HG02870 (cell line): ENCODE measurements at regions not wholly inside any gene's neighbourhood (a gene's known extent, or its start where the extent isn't known, plus 50 kb on each side); places are given as distances from the start of the nearest gene placed in this dataset.
A peak's percentile ranks its signal among the peaks of the same experiment; 100 is the strongest.

Experiments used
- ATAC-seq: cut with Tn5 transposase; IDR thresholded peaks from one replicate; pipeline ENCODE4 v1.9.1; 2021; ENCODE audit warnings: mild to moderate bottlenecking, moderate library complexity; ENCODE audit not compliant: unreplicated experiment

- no peak for ATAC-seq
Measured at GRCh38 chr10:14396411-14397048, 65.8 kb upstream of the FRMD4A start.

- no peak for ATAC-seq
Measured at GRCh38 chr10:14394179-14394578, 63.5 kb upstream of the FRMD4A start.

GRCh38 chr10:14391342-14391741, 60.6 kb upstream of the FRMD4A start:
- ATAC-seq, result no peak

- ATAC-seq, result peak; percentile 94
Measured at GRCh38 chr10:14389981-14390590, 59.4 kb upstream of the FRMD4A start.

- ATAC-seq, result no peak
Measured at GRCh38 chr10:14385596-14386593, 55.2 kb upstream of the FRMD4A start.

GRCh38 chr10:14384915-14385314, 54.2 kb upstream of the FRMD4A start:
- no peak for ATAC-seq

GRCh38 chr10:14384116-14384730, 53.5 kb upstream of the FRMD4A start:
- no peak for ATAC-seq

GRCh38 chr10:14383266-14383665, 52.5 kb upstream of the FRMD4A start:
- ATAC-seq, result no peak

- no peak for ATAC-seq
Measured at GRCh38 chr10:14382531-14382930, 51.8 kb upstream of the FRMD4A start.

GRCh38 chr10:14382022-14382421, 51.3 kb upstream of the FRMD4A start:
- no peak for ATAC-seq

GRCh38 chr10:14381475-14381874, 50.8 kb upstream of the FRMD4A start:
- no peak for ATAC-seq

- no peak for ATAC-seq
Measured at GRCh38 chr10:14380746-14381145, 50.0 kb upstream of the FRMD4A start.
